Fibroblast of skin of right biceps (primary cell): ENCODE measurements at regions not wholly inside any gene's neighbourhood (a gene's known extent, or its start where the extent isn't known, plus 50 kb on each side); places are given as distances from the start of the nearest gene placed in this dataset.
"Not testable (repeated sequence)": the region's sequence is repeated elsewhere in the genome, so short reads cannot be mapped to it uniquely, and the experiment has no call there.

Source experiments
- DNase-seq: peaks from one replicate; pipeline ENCODE4 v3.0.0-alpha.2; 2013

- DNase-seq: no peak
Measured at GRCh38 chr6:150299873-150300485, 68.8 kb upstream of the IYD start.

GRCh38 chr6:150301846-150302519 lies 66.8 kb upstream of the IYD start:
- DNase-seq: peak; percentile 81

GRCh38 chr6:150302520-150303176 lies 66.2 kb upstream of the IYD start:
- no peak for DNase-seq

- no peak for DNase-seq
Measured at GRCh38 chr6:150303256-150303655, 65.6 kb upstream of the IYD start.

GRCh38 chr6:150304429-150304828 lies 64.4 kb upstream of the IYD start:
- DNase-seq: no peak

- no peak for DNase-seq
Measured at GRCh38 chr6:150306290-150306689, 62.5 kb upstream of the IYD start.

GRCh38 chr6:150307520-150307919 lies 61.3 kb upstream of the IYD start:
- no peak for DNase-seq

- no peak for DNase-seq
Measured at GRCh38 chr6:150308812-150309645, 59.8 kb upstream of the IYD start.

- no peak for DNase-seq
Measured at GRCh38 chr6:150310539-150310938, 58.3 kb upstream of the IYD start.

GRCh38 chr6:150311149-150311944 lies 57.5 kb upstream of the IYD start:
- not testable (repeated sequence) for DNase-seq

GRCh38 chr6:150312395-150312794 lies 56.4 kb upstream of the IYD start:
- DNase-seq: peak; percentile 36

GRCh38 chr6:150312844-150313584 lies 55.8 kb upstream of the IYD start:
- no peak for DNase-seq

- DNase-seq: no peak
Measured at GRCh38 chr6:150313781-150314180, 55.0 kb upstream of the IYD start.

GRCh38 chr6:150314230-150315188 lies 54.3 kb upstream of the IYD start:
- DNase-seq: no peak

- no peak for DNase-seq
Measured at GRCh38 chr6:150315626-150316025, 53.2 kb upstream of the IYD start.

GRCh38 chr6:150316936-150317335 lies 51.9 kb upstream of the IYD start:
- no peak for DNase-seq
